Adrenal gland (tissue), 9 donors: ENCODE measurements at regions not wholly inside any gene's neighbourhood (a gene's known extent, or its start where the extent isn't known, plus 50 kb on each side); places are given as distances from the start of the nearest gene placed in this dataset.

Experiments used
- DNase-seq, 7 donors: peaks; one replicate each; pipeline ENCODE4 v3.0.0-alpha.2; 2019 to 2020
- H3K27ac ChIP-seq, 5 donors: fragments of 200-600 bp; sonication (generic) in 4 of 5; 1 replicate in 3 of 5; 2 replicates in 2 of 5; pipeline versions ENCODE4 v1.5.1 to v1.8.0; 2016 to 2020; ENCODE audit warnings: mild to moderate bottlenecking in 1 of 5
- H3K27me3 ChIP-seq: fragments of 200-600 bp; 2 replicates; pipeline ENCODE4 v1.8.0; 2021
- H3K36me3 ChIP-seq, 2 donors: fragments of 200-600 bp; replicated peaks in 1 of 2; 1 replicate in 1 of 2; 2 replicates in 1 of 2; pipeline versions ENCODE4 v1.5.1 to v1.8.0; 2018 to 2022
- H3K4me1 ChIP-seq, 2 donors: fragments of 200-600 bp; replicated peaks in 1 of 2; 1 replicate in 1 of 2; 2 replicates in 1 of 2; pipeline versions ENCODE4 v1.5.1 to v1.8.0; 2018 to 2021
- H3K4me3 ChIP-seq, 4 donors: fragments of 200-600 bp; sonication (generic) in 3 of 4; one replicate each; pipeline ENCODE4 v1.5.1; 2016 to 2018
- H3K9me3 ChIP-seq, 3 donors: fragments of 200-600 bp; sonication (generic) in 1 of 3; replicated peaks in 1 of 3; 1 replicate in 2 of 3; 2 replicates in 1 of 3; pipeline versions ENCODE4 v1.5.1 to v1.8.0; 2016 to 2021
- CTCF ChIP-seq, 6 experiments: fragments of 450-650 bp in 4 of 6; fragments of 200-600 bp in 2 of 6; sonication (generic) in 1 of 6; IDR thresholded peaks; 1 replicate in 5 of 6; 2 replicates in 1 of 6; pipeline versions ENCODE4 v1.5.1 to v1.8.0; 2016 to 2021; ENCODE audit warnings: antibody characterized with exemption in 6 of 6, mild to moderate bottlenecking in 2 of 6, moderate library complexity in 1 of 6
- POLR2A ChIP-seq, 2 donors: fragments of 450-650 bp; IDR thresholded peaks; one replicate each; pipeline ENCODE4 v1.6.1; 2017; ENCODE audit warnings: antibody characterized with exemption in 2 of 2, mild to moderate bottlenecking in 2 of 2, moderate library complexity in 1 of 2
- WGBS, 4 donors: extraction: QIAGEN DNeasy Blood & Tissue Kit in 2 of 4; methylation state at CpG; one replicate each; pipeline versions ENCODE4 v1.1.5 to v1.1.7; 2013 to 2017; 5-methylcytosine and 5-hydroxymethylcytosine counted together
- intact Hi-C, 2 donors: fragments of 100-400 bp; cut with DNase I; formaldehyde crosslinking; loops; one replicate each; pipeline versions ENCODE4 v1.14.1 to v1.15.0; 2022 to 2023
- donor health status: healthy with polysubstance abuse.
- donor health status: Bipolar disorder and iron deficiency.
- donor health status: DM: yes; HTN: yes; CAD: no.
- donor health status: DM: no; HTN: no; CAD: no.
- donor health status: DM: no; HTN: no; CAD: no.

GRCh38 chr16:65964752-65965151, 401.7 kb upstream of the CDH5 start:
- H3K9me3 ChIP-seq, result no peaks in the 10 kb centered on the region
- intact Hi-C loops, result no loop called here
- H3K4me1 ChIP-seq, result peaks cover 0 to 4% of the 10 kb centered on the region in 2 donors
- WGBS, 4 donors, result 63 to 86% (median 78%) methylated on average over 4 of the region's 4 CpGs
- no peaks in the 10 kb centered on the region for H3K36me3 ChIP-seq
- H3K4me3 ChIP-seq, result no peak overlapping the region
- TF ChIP-seq CTCF (IDR thresholded peaks at IDR 0.05) (no peak), POLR2A (IDR thresholded peaks at IDR 0.05) (no peak)
- H3K27me3 ChIP-seq, result no peaks in the 10 kb centered on the region
- DNase-seq, result no peak
- H3K27ac ChIP-seq, result no peak overlapping the region

- no peaks in the 10 kb centered on the region for H3K9me3 ChIP-seq
- intact Hi-C loops, result no loop called here
- 53 to 74% (median 66%) methylated on average over 3 to 4 of the region's 4 CpGs for WGBS, 4 donors
- H3K4me1 ChIP-seq, result no peaks in the 10 kb centered on the region
- no peaks in the 10 kb centered on the region for H3K36me3 ChIP-seq
- no peak for DNase-seq
- H3K4me3 ChIP-seq, result no peak overlapping the region
- no peak overlapping the region for H3K27ac ChIP-seq
- TF ChIP-seq POLR2A (IDR thresholded peaks at IDR 0.05) (no peak), CTCF (IDR thresholded peaks at IDR 0.05) (no peak)
- H3K27me3 ChIP-seq, result no peaks in the 10 kb centered on the region
Measured at GRCh38 chr16:65961476-65962143, 404.9 kb upstream of the CDH5 start.

- 62 to 86% (median 79%) methylated on average over 2 of the region's 2 CpGs for WGBS, 4 donors
- no peaks in the 10 kb centered on the region for H3K36me3 ChIP-seq
- TF ChIP-seq CTCF (IDR thresholded peaks at IDR 0.05), result no peak
- no peak for TF ChIP-seq POLR2A (IDR thresholded peaks at IDR 0.05)
- intact Hi-C loops, result no loop called here
- DNase-seq, result no peak
- H3K4me1 ChIP-seq, result no peaks in the 10 kb centered on the region
- H3K27ac ChIP-seq, result no peak overlapping the region
- H3K4me3 ChIP-seq, result no peak overlapping the region
- H3K9me3 ChIP-seq, result no peaks in the 10 kb centered on the region
- no peaks in the 10 kb centered on the region for H3K27me3 ChIP-seq
Measured at GRCh38 chr16:65959983-65960382, 406.5 kb upstream of the CDH5 start.

GRCh38 chr16:65958086-65958485, 408.4 kb upstream of the CDH5 start:
- Histone ChIP-seq H3K27ac (no peak overlapping the region), H3K9me3 (no peaks in the 10 kb centered on the region), H3K36me3 (no peaks in the 10 kb centered on the region), H3K4me1 (no peaks in the 10 kb centered on the region), H3K27me3 (no peaks in the 10 kb centered on the region), H3K4me3 (no peak overlapping the region)
- no peak for DNase-seq
- 47 to 65% (median 61%) methylated on average over 3 of the region's 3 CpGs for WGBS, 4 donors
- intact Hi-C loops, result no loop called here
- no peak for TF ChIP-seq POLR2A (IDR thresholded peaks at IDR 0.05)
- no peak for TF ChIP-seq CTCF (IDR thresholded peaks at IDR 0.05)
